Osteocyte (in vitro differentiated cells): ENCODE measurements at regions not wholly inside any gene's neighbourhood (a gene's known extent, or its start where the extent isn't known, plus 50 kb on each side); places are given as distances from the start of the nearest gene placed in this dataset.
"Not testable (repeated sequence)": the region's sequence is repeated elsewhere in the genome, so short reads cannot be mapped to it uniquely, and the experiment has no call there.

Source experiments
- DNase-seq: peaks from one replicate; pipeline ENCODE4 v3.0.0; 2021; ENCODE audit warnings: mixed read lengths; ENCODE audit not compliant: unreplicated experiment; ENCODE audit errors: extremely low spot score
- H3K27ac Mint-ChIP-seq: one replicate; pipeline ENCODE4 v1.8.0; 2021; ENCODE audit warnings: mild to moderate bottlenecking, mixed read lengths; ENCODE audit not compliant: unreplicated experiment
- H3K27me3 Mint-ChIP-seq: one replicate; pipeline ENCODE4 v1.8.0; 2021; ENCODE audit warnings: mixed read lengths; ENCODE audit not compliant: unreplicated experiment
- H3K36me3 Mint-ChIP-seq: one replicate; pipeline ENCODE4 v1.8.0; 2021; ENCODE audit warnings: mixed read lengths; ENCODE audit not compliant: unreplicated experiment
- H3K4me1 Mint-ChIP-seq: one replicate; pipeline ENCODE4 v1.8.0; 2021; ENCODE audit warnings: mixed read lengths; ENCODE audit not compliant: unreplicated experiment
- H3K4me3 Mint-ChIP-seq: one replicate; pipeline ENCODE4 v1.8.0; 2021; ENCODE audit warnings: mild to moderate bottlenecking, moderate library complexity, mixed read lengths; ENCODE audit not compliant: unreplicated experiment
- H3K9me3 Mint-ChIP-seq: one replicate; pipeline ENCODE4 v1.8.0; 2021; ENCODE audit warnings: mixed read lengths; ENCODE audit not compliant: unreplicated experiment
- CTCF ChIP-seq: fragments of 200-600 bp; sonication (generic); IDR thresholded peaks from 2 replicates; pipeline ENCODE4 v1.5.0; 2021; ENCODE audit warnings: antibody characterized with exemption, mild to moderate bottlenecking, moderate library complexity

- no peak for TF ChIP-seq CTCF
- Mint-ChIP-seq H3K9me3 (peaks cover 21% of the 10 kb centered on the region), H3K27me3 (peaks cover 26% of the 10 kb centered on the region), H3K27ac (no peak overlapping the region), H3K4me1 (no peaks in the 10 kb centered on the region), H3K4me3 (no peak overlapping the region), H3K36me3 (peaks cover 3% of the 10 kb centered on the region)
- no peak for DNase-seq
Measured at GRCh38 chrX:16067886-16068515, 55.4 kb upstream of the GRPR start.

GRCh38 chrX:16063921-16064320 is 59.4 kb upstream of the GRPR start:
- peaks cover under 1% of the 10 kb centered on the region for H3K9me3 Mint-ChIP-seq

GRCh38 chrX:16063141-16063540 is 60.2 kb upstream of the GRPR start:
- H3K4me1 Mint-ChIP-seq = no peaks in the 10 kb centered on the region
- peaks cover 4% of the 10 kb centered on the region for H3K9me3 Mint-ChIP-seq
- no peak overlapping the region for H3K27ac Mint-ChIP-seq
- TF ChIP-seq CTCF = no peak
- H3K4me3 Mint-ChIP-seq = no peak overlapping the region
- DNase-seq = no peak
- no peaks in the 10 kb centered on the region for H3K36me3 Mint-ChIP-seq
- H3K27me3 Mint-ChIP-seq = peaks cover 19% of the 10 kb centered on the region

More at GRCh38 chrX:16063921-16064320, 59.4 kb upstream of the GRPR start:
- H3K4me3 Mint-ChIP-seq = no peak overlapping the region
- peaks cover 16% of the 10 kb centered on the region for H3K27me3 Mint-ChIP-seq
- H3K36me3 Mint-ChIP-seq = no peaks in the 10 kb centered on the region
- DNase-seq = no peak
- H3K4me1 Mint-ChIP-seq = no peaks in the 10 kb centered on the region
- H3K27ac Mint-ChIP-seq = no peak overlapping the region
- TF ChIP-seq CTCF = no peak

GRCh38 chrX:16061296-16061695 is 62.1 kb upstream of the GRPR start:
- no peak for TF ChIP-seq CTCF
- Mint-ChIP-seq H3K4me3 (no peak overlapping the region), H3K9me3 (peaks cover 4% of the 10 kb centered on the region), H3K36me3 (no peaks in the 10 kb centered on the region), H3K4me1 (no peaks in the 10 kb centered on the region), H3K27me3 (peaks cover 27% of the 10 kb centered on the region), H3K27ac (no peak overlapping the region)
- no peak for DNase-seq

GRCh38 chrX:16060252-16060651 is 63.1 kb upstream of the GRPR start:
- Mint-ChIP-seq H3K27me3 (peaks cover 37% of the 10 kb centered on the region), H3K4me1 (no peaks in the 10 kb centered on the region), H3K36me3 (no peaks in the 10 kb centered on the region), H3K27ac (no peak overlapping the region), H3K9me3 (peaks cover 4% of the 10 kb centered on the region), H3K4me3 (no peak overlapping the region)
- no peak for TF ChIP-seq CTCF
- no peak for DNase-seq

- H3K4me1 Mint-ChIP-seq, H3K27me3 Mint-ChIP-seq, H3K27ac Mint-ChIP-seq: not testable (repeated sequence)
Measured at GRCh38 chrX:16049126-16049525, 74.2 kb upstream of the GRPR start.

More at GRCh38 chrX:16049126-16049525, 74.2 kb upstream of the GRPR start:
- not testable (repeated sequence) for H3K9me3 Mint-ChIP-seq, H3K36me3 Mint-ChIP-seq, DNase-seq, H3K4me3 Mint-ChIP-seq
